ENCODE measurements at regions not wholly inside any gene's neighbourhood (a gene's known extent, or its start where the extent isn't known, plus 50 kb on each side); places are given as distances from the start of the nearest gene placed in this dataset.

GRCh38 chr4:38310446-38311043 is 350.3 kb downstream of the PTTG2 start:
- Histone ChIP-seq H3K4me1 (ENCODE audit: control insufficient read depth in 1 of 2, insufficient read depth in 2 of 2, low read length in 2 of 2) (peaks cover 17 to 32% of the 10 kb centered on the region in 2 experiments), H3K9me2 (ENCODE audit: insufficient read depth) (no peaks in the 10 kb centered on the region), H3K27ac (ENCODE audit: low read depth, low read length) (no peak overlapping the region), H3K4me2 (ENCODE audit: low read length) (no peak overlapping the region), H4K20me1 (ENCODE audit: insufficient read depth) (no peaks in the 10 kb centered on the region), H2AFZ (ENCODE audit: low read depth, low read length, poor library complexity, severe bottlenecking) (no peak overlapping the region), H3K36me3 (ENCODE audit: control insufficient read depth in 1 of 2, insufficient read depth in 2 of 2, low read length in 2 of 2) (no peaks in the 10 kb centered on the region), H3K9ac (ENCODE audit: low read length) (no peak overlapping the region), H3K9me3 (ENCODE audit: control insufficient read depth in 1 of 2, insufficient read depth in 1 of 2, low read depth in 1 of 2, low read length in 2 of 2) (no peaks in the 10 kb centered on the region), H3K4me3 (replicated peaks in 1 of 2; ENCODE audit: low read depth in 1 of 2, low read length in 2 of 2) (no peak overlapping the region), H3K79me2 (ENCODE audit: insufficient read depth, low read length) (no peaks in the 10 kb centered on the region), H3K27me3 (ENCODE audit: insufficient read depth, low read length) (no peaks in the 10 kb centered on the region)
- ATAC-seq (no peak), DNase-seq (ENCODE audit: low read depth, low spot score) (no peak)
- no TSS peak for BruUV-seq (replicated peaks)
- RAD21 ChIA-PET (ENCODE audit: low non-redundant PET in 1 of 2, low total read pairs in 2 of 2, uncharacterized antibody in 2 of 2, unreplicated experiment in 2 of 2): no interaction called here
- TF ChIP-seq MAX (IDR thresholded peaks at IDR 0.05) (no peak), JUND (IDR thresholded peaks at IDR 0.05) (no peak), SP1 (IDR thresholded peaks at IDR 0.05; ENCODE audit: low read depth) (no peak), ZFX (IDR thresholded peaks at IDR 0.05) (no peak), EZH2 (IDR thresholded peaks at IDR 0.05) (no peak), YY1 (IDR thresholded peaks at IDR 0.05; ENCODE audit: extremely low read depth, insufficient replicate concordance, low read depth, low read length) (no peak), ZBTB33 (IDR thresholded peaks at IDR 0.05; ENCODE audit: extremely low read depth, insufficient replicate concordance, low read length) (no peak), POLR2AphosphoS5 (IDR thresholded peaks at IDR 0.05; ENCODE audit: low read depth, low read length) (no peak), CEBPB (IDR thresholded peaks at IDR 0.05; ENCODE audit: low read depth) (no peak), CBX3 (IDR thresholded peaks at IDR 0.05; ENCODE audit: low read depth) (no peak), EGR1 (IDR thresholded peaks at IDR 0.05; ENCODE audit: low read depth) (no peak), SRF (IDR thresholded peaks at IDR 0.05; ENCODE audit: low read depth) (no peak)
- POLR2A ChIA-PET: no interaction called here
- CTCF ChIA-PET: interaction anchor here (2.8 kb wide), 1 partner anchor 9 kb away, joined by 13 read pairs; no protein-coding TSS in a partner anchor
- intact Hi-C loops (cut with micrococcal nuclease): no loop called here
